HT1080 (cell line): ENCODE measurements at regions not wholly inside any gene's neighbourhood (a gene's known extent, or its start where the extent isn't known, plus 50 kb on each side); places are given as distances from the start of the nearest gene placed in this dataset.

Experiments
- DNase-seq: peaks from one replicate; pipeline ENCODE4 v3.0.0-alpha.2; 2015; ENCODE audit warnings: low read depth

- DNase-seq = no peak
These were observed 117.1 kb downstream of the TBXT start for GRCh38 chr6:166050559-166050958.

- no peak for DNase-seq
These were observed 120.7 kb downstream of the TBXT start for GRCh38 chr6:166046982-166047381.

GRCh38 chr6:166046226-166046625 is 121.4 kb downstream of the TBXT start:
- DNase-seq = peak; percentile 88

GRCh38 chr6:166045860-166046200 is 121.8 kb downstream of the TBXT start:
- DNase-seq = no peak

GRCh38 chr6:166045173-166045859 is 122.3 kb downstream of the TBXT start:
- no peak for DNase-seq

DNA sequence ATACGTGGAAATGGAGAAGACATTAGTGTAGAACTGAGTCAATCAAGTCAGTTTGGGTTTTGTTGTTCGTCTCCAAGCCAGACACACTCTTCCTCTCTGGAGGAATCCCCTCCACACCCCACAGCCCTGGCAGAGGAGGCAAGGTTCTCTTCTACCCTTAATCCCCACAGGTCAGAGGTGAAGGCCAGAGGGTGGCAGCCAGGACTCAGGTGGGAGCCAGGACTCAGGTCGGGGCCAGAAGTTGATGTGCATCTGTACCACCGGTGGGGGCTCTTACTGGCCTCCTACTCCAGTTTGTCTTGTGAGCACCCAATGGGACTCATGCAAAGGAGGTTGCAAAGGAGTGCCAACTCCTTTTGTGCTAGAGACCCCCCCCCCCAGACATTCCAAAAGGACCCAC is 126.4 kb downstream of the TBXT start:
- no peak for DNase-seq

DNA sequence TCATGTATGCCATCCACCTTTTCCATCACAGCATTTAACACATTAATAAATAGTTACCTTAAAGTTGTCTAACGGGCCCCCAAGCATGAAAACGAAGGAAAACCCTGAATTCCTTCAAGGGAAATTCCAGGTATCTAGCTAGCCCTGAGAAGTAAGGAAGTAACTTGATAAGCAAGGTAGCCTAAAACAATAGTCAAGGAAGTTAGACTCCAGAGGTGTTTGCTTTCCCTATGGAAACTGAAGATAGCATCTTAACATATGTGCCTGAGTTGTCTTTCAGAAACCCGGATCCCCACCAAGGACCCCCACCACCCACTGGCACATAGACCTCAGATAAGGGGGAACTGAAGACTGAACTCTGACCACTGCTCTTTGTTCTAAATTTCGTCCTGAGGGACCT is 127.4 kb downstream of the TBXT start:
- no peak for DNase-seq

GRCh38 chr6:166036316-166037095 is 131.1 kb downstream of the TBXT start:
- DNase-seq = peak; percentile 5

DNA sequence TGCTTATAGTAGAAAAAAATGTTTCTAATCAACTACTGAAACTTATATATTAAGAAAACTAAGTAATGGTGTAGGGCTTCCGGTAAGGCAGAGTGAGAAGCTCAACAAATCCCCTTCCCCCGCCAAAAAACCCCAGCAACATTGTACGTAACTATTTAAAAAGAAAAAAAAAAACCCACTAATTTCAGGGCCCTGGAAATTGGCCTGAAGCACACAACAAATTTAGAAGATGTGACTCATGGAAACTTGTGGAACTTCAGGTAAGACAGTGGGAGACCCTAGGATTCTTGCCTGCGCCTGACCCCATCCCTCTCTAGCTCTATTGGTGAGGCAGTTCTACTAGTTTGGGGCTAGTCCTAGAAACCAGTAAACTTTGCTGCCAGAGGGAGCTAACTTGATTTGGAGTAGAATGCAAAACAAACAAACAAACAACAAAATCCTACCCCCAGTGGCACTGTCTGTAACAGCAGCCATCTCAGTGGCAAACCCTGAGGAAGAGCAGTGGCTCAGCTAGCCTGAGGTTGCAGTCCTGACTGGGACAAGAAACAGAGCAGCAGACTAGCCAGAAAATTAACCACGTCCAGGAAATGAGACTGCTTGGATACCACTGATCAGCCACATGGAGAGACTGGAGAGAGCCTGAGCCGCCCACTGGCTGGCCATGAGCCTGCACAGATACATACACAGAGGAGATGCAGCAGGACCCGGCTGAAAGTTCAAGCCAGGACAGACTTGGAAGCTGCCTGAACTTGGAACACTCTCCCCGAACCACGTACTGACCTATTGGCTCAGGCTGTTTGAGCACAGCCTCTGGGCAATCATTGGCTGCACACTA is 135.1 kb downstream of the TBXT start:
- DNase-seq = peak; percentile 72

- DNase-seq = no peak
These were observed 136.4 kb downstream of the TBXT start for GRCh38 chr6:166031275-166031674.

DNA sequence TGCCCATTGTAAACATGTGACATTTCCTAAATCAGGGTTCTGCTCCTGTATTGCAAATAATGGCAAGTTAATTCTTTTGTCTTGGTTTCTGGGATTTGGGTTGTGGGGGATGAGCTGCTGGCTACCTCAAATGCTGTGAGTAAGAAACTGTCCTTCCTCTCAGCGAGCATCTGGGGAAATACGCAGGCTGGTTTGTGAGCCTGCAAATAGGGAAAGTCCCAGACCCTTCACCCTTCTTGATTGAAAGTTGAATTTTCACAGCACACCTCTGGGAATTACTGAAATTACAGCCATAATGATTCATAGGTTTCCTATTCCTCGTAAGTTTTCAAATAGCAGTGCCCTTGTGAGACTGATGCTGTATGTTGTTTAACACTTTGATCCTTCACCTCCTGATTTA is 138.1 kb downstream of the TBXT start:
- no peak for DNase-seq

- DNase-seq = peak; percentile 43
These were observed 139.9 kb downstream of the TBXT start for GRCh38 chr6:166027761-166028160.

- no peak for DNase-seq
These were observed 141.0 kb downstream of the TBXT start for GRCh38 chr6:166026586-166027126.

- peak; percentile 64 for DNase-seq
These were observed 142.3 kb downstream of the TBXT start for GRCh38 chr6:166025149-166025898.

GRCh38 chr6:166024252-166024651 is 143.4 kb downstream of the TBXT start:
- DNase-seq = no peak

DNA sequence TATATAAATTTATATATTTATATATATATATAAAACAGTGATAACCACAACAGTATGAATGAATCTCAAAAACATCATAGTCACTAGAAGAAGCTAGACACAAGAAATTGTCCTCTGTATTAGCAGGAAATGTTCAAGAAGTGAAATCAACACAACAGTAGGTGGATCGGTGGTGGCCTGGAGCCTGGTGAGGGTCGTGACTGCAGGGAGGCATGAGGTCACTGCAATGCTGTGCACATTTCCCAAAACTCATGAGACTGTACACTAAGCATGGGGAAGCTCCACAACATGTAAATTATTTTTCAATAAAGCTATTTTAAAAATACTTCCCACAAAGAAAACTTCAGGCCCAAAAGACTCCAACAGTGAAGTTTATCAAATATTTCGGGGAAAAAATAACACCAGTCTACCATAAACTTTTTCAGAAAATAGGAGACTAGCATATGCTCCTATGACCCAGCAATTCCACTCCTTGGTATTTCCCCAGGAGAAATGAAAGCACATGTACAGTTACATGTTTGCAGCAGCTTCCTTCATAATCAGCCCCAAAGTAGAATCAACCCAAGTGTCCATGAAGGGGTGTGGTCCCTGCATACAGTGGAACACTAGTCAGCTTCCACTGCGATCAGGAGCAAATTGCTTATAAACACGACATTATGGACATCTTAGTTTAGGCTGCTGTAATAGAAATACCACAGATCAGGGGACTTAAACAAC is 144.2 kb downstream of the TBXT start:
- no peak for DNase-seq

GRCh38 chr6:166021429-166021828 is 146.2 kb downstream of the TBXT start:
- no peak for DNase-seq

GRCh38 chr6:166019214-166019613 is 148.4 kb downstream of the TBXT start:
- DNase-seq = no peak

DNA sequence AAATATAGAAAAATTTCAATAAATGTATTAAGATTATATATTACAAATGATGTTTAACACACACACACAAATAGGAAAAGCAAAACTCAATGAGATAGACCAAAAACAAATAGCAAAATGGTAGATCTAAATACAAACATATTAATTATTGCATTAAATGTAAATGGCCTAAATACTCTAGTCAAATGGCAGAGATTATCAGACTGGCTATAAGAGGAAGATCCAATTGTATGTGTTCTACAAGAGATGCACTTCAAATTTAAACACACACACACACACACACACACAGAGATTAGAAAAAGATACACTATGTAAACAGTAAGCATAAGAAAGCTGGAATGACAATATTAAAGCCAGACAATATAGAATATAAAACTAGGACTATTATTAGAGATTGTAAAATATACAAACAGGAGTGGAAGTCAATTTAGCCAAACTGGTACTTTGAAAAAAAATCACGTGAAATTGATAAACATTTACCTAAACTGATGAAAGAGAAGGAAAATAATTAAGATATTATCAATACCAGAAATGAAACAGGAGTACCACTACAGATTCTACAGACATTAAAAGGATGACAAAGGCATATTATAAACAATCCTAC is 150.5 kb downstream of the TBXT start:
- no peak for DNase-seq

DNA sequence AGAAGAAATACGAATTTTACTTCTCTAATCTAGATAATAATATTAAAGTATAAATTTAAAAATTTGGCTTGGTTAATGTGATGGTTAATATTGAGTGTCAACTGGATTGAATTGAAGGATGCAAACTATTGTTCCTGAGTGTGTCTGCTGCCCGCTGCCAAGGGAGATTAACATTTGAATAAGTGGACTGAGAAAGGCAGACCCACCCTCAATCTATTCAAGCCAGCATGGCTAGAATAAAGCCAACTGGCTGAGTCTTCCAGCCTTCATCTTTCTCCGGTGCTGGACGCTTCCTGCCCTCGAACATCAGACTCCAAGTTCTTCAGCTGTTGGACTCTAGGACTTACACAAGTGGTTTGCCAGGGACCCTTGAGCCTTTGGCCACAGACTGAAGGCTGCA is 152.7 kb downstream of the TBXT start:
- no peak for DNase-seq
